ENCODE measurements at regions not wholly inside any gene's neighbourhood (a gene's known extent, or its start where the extent isn't known, plus 50 kb on each side); places are given as distances from the start of the nearest gene placed in this dataset.

DNA sequence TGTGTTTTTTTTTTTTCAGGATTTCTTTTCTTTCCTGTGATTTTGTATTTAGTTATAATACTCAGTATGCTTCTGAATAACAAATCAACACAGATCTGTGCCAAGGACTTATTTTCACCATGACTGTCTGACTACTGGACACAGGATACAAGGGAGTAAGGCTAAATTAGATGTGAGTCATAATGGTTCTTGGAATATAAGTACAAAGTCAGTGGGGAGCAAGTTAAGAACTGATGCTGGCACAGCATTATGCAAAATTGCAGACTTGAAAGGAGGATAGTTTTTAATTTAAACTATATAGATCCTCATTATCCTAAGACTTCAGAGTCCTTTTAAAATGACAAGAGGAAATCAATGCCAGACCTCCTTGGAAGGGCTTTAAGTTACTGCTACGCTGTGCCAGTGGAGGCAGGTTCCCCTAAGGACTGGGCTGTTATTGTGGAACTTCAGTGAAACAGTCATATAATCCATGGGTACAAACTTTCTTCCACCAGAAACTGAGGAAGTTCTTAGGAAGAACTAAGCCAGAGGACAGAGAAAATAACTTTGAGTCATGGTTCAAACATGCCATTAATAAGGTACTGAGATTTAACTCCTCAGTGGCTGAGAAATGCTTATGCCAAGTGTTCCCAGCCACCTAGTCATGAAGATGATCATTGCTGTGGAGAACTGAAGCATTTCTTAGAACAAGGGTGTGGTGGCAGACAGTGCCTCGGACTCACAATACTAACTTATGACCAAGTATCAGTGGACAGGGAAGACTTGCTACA, 531.2 kb downstream of the HTR7 start:
- TF ChIP-seq EZH2 (optimal IDR thresholded peaks at IDR 0.05; ENCODE audit: low read depth, low read length), result no peak
- TF ChIP-seq EZH2phosphoT487 (IDR thresholded peaks at IDR 0.05; ENCODE audit: low read length), result no peak
- TF ChIP-seq, protein P1, sequence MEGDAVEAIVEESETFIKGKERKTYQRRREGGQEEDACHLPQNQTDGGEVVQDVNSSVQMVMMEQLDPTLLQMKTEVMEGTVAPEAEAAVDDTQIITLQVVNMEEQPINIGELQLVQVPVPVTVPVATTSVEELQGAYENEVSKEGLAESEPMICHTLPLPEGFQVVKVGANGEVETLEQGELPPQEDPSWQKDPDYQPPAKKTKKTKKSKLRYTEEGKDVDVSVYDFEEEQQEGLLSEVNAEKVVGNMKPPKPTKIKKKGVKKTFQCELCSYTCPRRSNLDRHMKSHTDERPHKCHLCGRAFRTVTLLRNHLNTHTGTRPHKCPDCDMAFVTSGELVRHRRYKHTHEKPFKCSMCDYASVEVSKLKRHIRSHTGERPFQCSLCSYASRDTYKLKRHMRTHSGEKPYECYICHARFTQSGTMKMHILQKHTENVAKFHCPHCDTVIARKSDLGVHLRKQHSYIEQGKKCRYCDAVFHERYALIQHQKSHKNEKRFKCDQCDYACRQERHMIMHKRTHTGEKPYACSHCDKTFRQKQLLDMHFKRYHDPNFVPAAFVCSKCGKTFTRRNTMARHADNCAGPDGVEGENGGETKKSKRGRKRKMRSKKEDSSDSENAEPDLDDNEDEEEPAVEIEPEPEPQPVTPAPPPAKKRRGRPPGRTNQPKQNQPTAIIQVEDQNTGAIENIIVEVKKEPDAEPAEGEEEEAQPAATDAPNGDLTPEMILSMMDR (IDR thresholded peaks at IDR 0.05; ENCODE audit: low read length), result no peak
- no peaks in the 10 kb centered on the region for H4K20me1 ChIP-seq (ENCODE audit: insufficient read depth, low read length)
- no peaks in the 10 kb centered on the region for H3K79me2 ChIP-seq (ENCODE audit: low read length)
- no peaks in the 10 kb centered on the region for H3K9me3 ChIP-seq (replicated peaks; ENCODE audit: insufficient read depth, low read length)
- H3K4me2 ChIP-seq (ENCODE audit: low read depth, low read length), result no peak overlapping the region
- H2AFZ ChIP-seq (ENCODE audit: low read length), result no peak overlapping the region
- DNase-seq, result no peak
- H3K27me3 ChIP-seq (replicated peaks; ENCODE audit: insufficient read depth, low read length), result no peaks in the 10 kb centered on the region
- no peaks in the 10 kb centered on the region for H3K9me2 ChIP-seq (replicated peaks; ENCODE audit: insufficient read depth, low read length)
- H3K27ac ChIP-seq (ENCODE audit: low read length), result no peak overlapping the region
- H3K36me3 ChIP-seq (replicated peaks; ENCODE audit: insufficient read depth, low read length), result no peaks in the 10 kb centered on the region
- H3F3A ChIP-seq (ENCODE audit: insufficient read depth, low read length), result no peaks in the 10 kb centered on the region
- H3K4me3 ChIP-seq (ENCODE audit: low read length), result no peak overlapping the region
- no peaks in the 10 kb centered on the region for H3K4me1 ChIP-seq (ENCODE audit: low read length)
- no peak overlapping the region for H3K9ac ChIP-seq (ENCODE audit: low read length)

DNA sequence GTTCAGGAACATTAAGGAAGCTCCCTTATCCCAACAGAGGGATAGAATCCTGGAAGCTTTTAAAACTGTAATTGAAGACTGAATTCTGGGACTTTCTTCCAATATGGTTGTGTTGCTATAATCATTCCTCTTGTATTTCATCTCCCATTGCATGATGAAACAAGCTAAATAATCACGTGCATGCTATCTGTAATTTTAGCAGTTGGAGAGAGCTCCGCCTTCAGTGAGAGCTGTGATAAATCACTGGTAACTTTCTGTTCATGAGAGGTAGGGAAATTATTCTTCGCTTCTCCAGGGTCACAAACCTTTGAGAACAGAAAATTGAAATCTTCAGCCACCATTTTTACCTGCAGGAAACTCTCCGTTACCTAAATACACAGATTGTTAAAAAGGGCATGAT, 530.2 kb downstream of the HTR7 start:
- Histone ChIP-seq H3F3A (ENCODE audit: insufficient read depth, low read length) (no peaks in the 10 kb centered on the region), H4K20me1 (ENCODE audit: insufficient read depth, low read length) (no peaks in the 10 kb centered on the region), H3K4me1 (ENCODE audit: low read length) (no peaks in the 10 kb centered on the region), H3K27ac (ENCODE audit: low read length) (no peak overlapping the region), H3K9me2 (replicated peaks; ENCODE audit: insufficient read depth, low read length) (no peaks in the 10 kb centered on the region), H3K27me3 (replicated peaks; ENCODE audit: insufficient read depth, low read length) (no peaks in the 10 kb centered on the region), H3K36me3 (replicated peaks; ENCODE audit: insufficient read depth, low read length) (no peaks in the 10 kb centered on the region), H2AFZ (ENCODE audit: low read length) (no peak overlapping the region), H3K9me3 (replicated peaks; ENCODE audit: insufficient read depth, low read length) (no peaks in the 10 kb centered on the region), H3K4me2 (ENCODE audit: low read depth, low read length) (no peak overlapping the region), H3K79me2 (ENCODE audit: low read length) (no peaks in the 10 kb centered on the region), H3K4me3 (ENCODE audit: low read length) (no peak overlapping the region), H3K9ac (ENCODE audit: low read length) (no peak overlapping the region)
- no peak for TF ChIP-seq EZH2phosphoT487 (IDR thresholded peaks at IDR 0.05; ENCODE audit: low read length)
- TF ChIP-seq EZH2 (optimal IDR thresholded peaks at IDR 0.05; ENCODE audit: low read depth, low read length), result no peak
- TF ChIP-seq, protein P1 (IDR thresholded peaks at IDR 0.05; ENCODE audit: low read length), result no peak
- DNase-seq, result no peak

DNA sequence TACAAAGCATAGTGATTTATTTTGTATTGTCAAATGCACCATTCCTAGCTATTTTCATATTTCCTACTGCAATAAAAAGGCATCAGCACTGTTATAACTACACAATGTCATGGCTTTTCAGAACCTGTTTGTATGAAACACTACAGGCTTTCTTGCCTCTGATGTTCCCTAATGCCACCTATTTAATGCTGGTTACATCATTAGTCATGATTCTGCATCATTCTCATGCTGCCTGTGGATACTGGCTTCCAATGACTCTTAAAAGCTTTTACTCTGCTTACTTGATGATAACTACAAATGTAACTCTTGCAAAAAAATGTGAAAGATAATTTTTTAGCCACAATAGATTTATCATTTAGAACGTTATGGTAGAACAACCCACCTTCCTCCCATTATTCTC, 529.4 kb downstream of the HTR7 start:
- no peak overlapping the region for H2AFZ ChIP-seq (ENCODE audit: low read length)
- TF ChIP-seq, protein P1 (IDR thresholded peaks at IDR 0.05; ENCODE audit: low read length), result no peak
- TF ChIP-seq EZH2phosphoT487 (IDR thresholded peaks at IDR 0.05; ENCODE audit: low read length) (no peak), EZH2 (optimal IDR thresholded peaks at IDR 0.05; ENCODE audit: low read depth, low read length) (no peak)
- no peak for DNase-seq
- no peaks in the 10 kb centered on the region for H4K20me1 ChIP-seq (ENCODE audit: insufficient read depth, low read length)
- no peaks in the 10 kb centered on the region for H3K36me3 ChIP-seq (replicated peaks; ENCODE audit: insufficient read depth, low read length)
- H3K4me1 ChIP-seq (ENCODE audit: low read length), result no peaks in the 10 kb centered on the region
- no peak overlapping the region for H3K4me2 ChIP-seq (ENCODE audit: low read depth, low read length)
- no peak overlapping the region for H3K9ac ChIP-seq (ENCODE audit: low read length)
- H3K27me3 ChIP-seq (replicated peaks; ENCODE audit: insufficient read depth, low read length), result no peaks in the 10 kb centered on the region
- no peaks in the 10 kb centered on the region for H3F3A ChIP-seq (ENCODE audit: insufficient read depth, low read length)
- no peaks in the 10 kb centered on the region for H3K79me2 ChIP-seq (ENCODE audit: low read length)
- H3K9me3 ChIP-seq (replicated peaks; ENCODE audit: insufficient read depth, low read length), result no peaks in the 10 kb centered on the region
- no peak overlapping the region for H3K27ac ChIP-seq (ENCODE audit: low read length)
- no peaks in the 10 kb centered on the region for H3K9me2 ChIP-seq (replicated peaks; ENCODE audit: insufficient read depth, low read length)
- no peak overlapping the region for H3K4me3 ChIP-seq (ENCODE audit: low read length)

Measured in MM.1S (cell line).